Calu3 (cell line): ENCODE measurements at regions not wholly inside any gene's neighbourhood (a gene's known extent, or its start where the extent isn't known, plus 50 kb on each side); places are given as distances from the start of the nearest gene placed in this dataset.

Experiments
- BruUV-seq: library from RNA; stranded (reverse); fragments of 400-500 nt; replicated peaks from 2 replicates; lab custom pipeline; 2021; lab: Mats Ljungman, UMichigan
- CTCF ChIA-PET: fragments of 300-600 bp; sonication (Branson Sonifier 250); formaldehyde crosslinking; loops from one replicate; lab custom pipeline; 2022; ENCODE audit warnings: antibody characterized with exemption; lab: Charles Lee
- DNase-seq: peaks from one replicate; pipeline ENCODE4 v3.0.0; 2022
- H3K27ac Mint-ChIP-seq: one replicate; pipeline ENCODE4 v1.8.0; 2022; ENCODE audit warnings: mixed read lengths; ENCODE audit not compliant: unreplicated experiment
- H3K27me3 Mint-ChIP-seq: one replicate; pipeline ENCODE4 v1.8.0; 2022; ENCODE audit warnings: mixed read lengths; ENCODE audit not compliant: unreplicated experiment
- H3K36me3 Mint-ChIP-seq: one replicate; pipeline ENCODE4 v1.8.0; 2022; ENCODE audit warnings: mild to moderate bottlenecking, moderate library complexity, mixed read lengths; ENCODE audit not compliant: insufficient read depth, unreplicated experiment
- H3K4me1 Mint-ChIP-seq: one replicate; pipeline ENCODE4 v1.8.0; 2022; ENCODE audit warnings: mild to moderate bottlenecking, low read depth, mixed read lengths; ENCODE audit not compliant: unreplicated experiment
- H3K4me3 Mint-ChIP-seq: one replicate; pipeline ENCODE4 v1.8.0; 2022; ENCODE audit warnings: mild to moderate bottlenecking, low read depth, moderate library complexity, mixed read lengths; ENCODE audit not compliant: unreplicated experiment
- H3K9me3 Mint-ChIP-seq: one replicate; pipeline ENCODE4 v1.8.0; 2022; ENCODE audit warnings: low read depth, mixed read lengths; ENCODE audit not compliant: unreplicated experiment
- CTCF ChIP-seq: fragments of 200-600 bp; IDR thresholded peaks from one replicate; pipeline ENCODE4 v1.8.0; 2022; ENCODE audit warnings: antibody characterized with exemption; ENCODE audit not compliant: unreplicated experiment
- intact Hi-C: fragments of 100-400 bp; cut with micrococcal nuclease; formaldehyde crosslinking; loops from one replicate; pipeline ENCODE4 v1.10.0; 2022; ENCODE audit not compliant: unreplicated experiment

GRCh38 chr11:80388130-80388529 is 947.3 kb upstream of the TENM4 start:
- H3K4me1 Mint-ChIP-seq: peaks cover 6% of the 10 kb centered on the region
- no peak overlapping the region for H3K4me3 Mint-ChIP-seq
- H3K9me3 Mint-ChIP-seq: peaks cover 7% of the 10 kb centered on the region
- no peak overlapping the region for H3K27ac Mint-ChIP-seq
- H3K27me3 Mint-ChIP-seq: no peaks in the 10 kb centered on the region
- CTCF ChIA-PET: no interaction called here
- BruUV-seq: no TSS peak
- H3K36me3 Mint-ChIP-seq: peaks cover 5% of the 10 kb centered on the region
- intact Hi-C loops: no loop called here
- no peak for DNase-seq
- TF ChIP-seq CTCF: no peak

GRCh38 chr11:80383655-80384054 is 942.8 kb upstream of the TENM4 start:
- DNase-seq: peak; percentile 4
- H3K9me3 Mint-ChIP-seq: peaks cover 9% of the 10 kb centered on the region
- no TSS peak for BruUV-seq
- no peaks in the 10 kb centered on the region for H3K27me3 Mint-ChIP-seq
- TF ChIP-seq CTCF: no peak
- CTCF ChIA-PET: no interaction called here
- intact Hi-C loops: no loop called here
- H3K27ac Mint-ChIP-seq: peak overlapping the region; percentile 34
- H3K36me3 Mint-ChIP-seq: peaks cover 5% of the 10 kb centered on the region
- H3K4me1 Mint-ChIP-seq: peaks cover 6% of the 10 kb centered on the region
- H3K4me3 Mint-ChIP-seq: no peak overlapping the region

- no peak for DNase-seq
- BruUV-seq: no TSS peak
- H3K4me3 Mint-ChIP-seq: no peak overlapping the region
- H3K9me3 Mint-ChIP-seq: peaks cover 16% of the 10 kb centered on the region
- peaks cover 6% of the 10 kb centered on the region for H3K4me1 Mint-ChIP-seq
- peaks cover 5% of the 10 kb centered on the region for H3K36me3 Mint-ChIP-seq
- CTCF ChIA-PET: no interaction called here
- no peaks in the 10 kb centered on the region for H3K27me3 Mint-ChIP-seq
- H3K27ac Mint-ChIP-seq: no peak overlapping the region
- TF ChIP-seq CTCF: no peak
- intact Hi-C loops: no loop called here
These were observed 938.9 kb upstream of the TENM4 start for GRCh38 chr11:80379620-80380278.

GRCh38 chr11:80371931-80372330 is 931.1 kb upstream of the TENM4 start:
- H3K27me3 Mint-ChIP-seq: no peaks in the 10 kb centered on the region
- no peaks in the 10 kb centered on the region for H3K4me1 Mint-ChIP-seq
- DNase-seq: no peak
- no peak for TF ChIP-seq CTCF
- intact Hi-C loops: no loop called here
- no peak overlapping the region for H3K27ac Mint-ChIP-seq
- CTCF ChIA-PET: no interaction called here
- no peaks in the 10 kb centered on the region for H3K36me3 Mint-ChIP-seq
- no peak overlapping the region for H3K4me3 Mint-ChIP-seq
- no TSS peak for BruUV-seq
- H3K9me3 Mint-ChIP-seq: peaks cover 15% of the 10 kb centered on the region
